Hypothalamus (tissue), 51 donors: ENCODE measurements at regions not wholly inside any gene's neighbourhood (a gene's known extent, or its start where the extent isn't known, plus 50 kb on each side); places are given as distances from the start of the nearest gene placed in this dataset.

Experiments
- DNase-seq, 51 donors: peaks; one replicate each; lab custom pipeline; 2025; lab: John Stamatoyannopoulos, UW

DNA sequence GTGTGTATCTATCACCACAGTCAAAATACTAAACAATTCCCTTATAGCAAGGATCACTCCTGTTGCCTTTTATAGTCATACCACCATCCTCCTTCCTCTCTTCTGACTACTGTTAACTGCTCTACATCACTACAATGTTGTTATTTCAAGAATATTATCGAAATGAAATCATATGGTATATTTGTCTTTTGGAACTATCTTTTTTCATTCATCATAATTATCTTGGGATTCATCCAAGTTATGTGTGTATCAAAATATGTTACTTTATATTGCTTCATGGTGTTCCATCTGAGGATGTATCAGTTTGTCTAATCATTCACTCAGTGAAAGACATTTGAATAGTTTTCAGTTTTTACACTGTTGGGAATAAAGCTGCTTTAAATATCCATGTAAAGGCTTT lies 1423.0 kb upstream of the PIK3C3 start:
- no peak for DNase-seq

DNA sequence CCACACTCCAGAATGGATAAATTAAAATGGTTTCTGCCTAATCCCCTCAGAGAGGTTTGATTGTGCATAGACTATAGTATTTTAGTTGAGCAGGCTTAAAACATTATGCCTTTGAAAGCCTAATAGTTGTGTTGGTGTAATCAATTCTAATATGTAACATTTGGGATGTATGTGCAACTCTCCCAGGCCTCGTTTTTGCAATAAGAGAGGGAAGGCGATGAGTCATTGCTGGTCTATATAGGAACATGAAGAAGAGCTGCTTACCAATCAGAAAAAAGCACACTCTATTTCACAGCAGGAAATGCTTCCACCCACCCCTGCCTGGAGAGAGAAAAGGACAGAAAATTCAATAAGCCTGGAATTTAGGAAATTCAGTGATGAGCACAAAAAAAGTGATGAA lies 1424.0 kb upstream of the PIK3C3 start:
- no peak for DNase-seq

DNA sequence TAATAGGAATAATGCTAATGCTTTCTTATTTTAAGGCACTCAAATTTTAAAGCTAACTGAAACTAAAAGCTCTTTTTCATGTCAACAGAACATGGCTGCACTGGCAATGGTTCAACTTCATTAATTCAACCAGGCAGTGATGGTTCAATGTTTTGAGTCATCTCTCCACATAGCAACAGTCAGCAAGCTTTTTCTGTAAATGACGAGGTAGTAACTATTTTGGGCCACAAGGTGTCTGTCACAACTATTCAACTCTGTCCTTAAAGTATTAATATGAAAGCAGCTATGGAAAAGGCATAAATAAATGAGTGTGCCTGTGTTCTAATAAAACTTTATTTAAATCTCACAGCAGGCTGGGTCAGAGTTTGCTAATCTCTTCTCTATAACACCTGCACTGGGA lies 1425.6 kb upstream of the PIK3C3 start:
- DNase-seq, result no peak

DNA sequence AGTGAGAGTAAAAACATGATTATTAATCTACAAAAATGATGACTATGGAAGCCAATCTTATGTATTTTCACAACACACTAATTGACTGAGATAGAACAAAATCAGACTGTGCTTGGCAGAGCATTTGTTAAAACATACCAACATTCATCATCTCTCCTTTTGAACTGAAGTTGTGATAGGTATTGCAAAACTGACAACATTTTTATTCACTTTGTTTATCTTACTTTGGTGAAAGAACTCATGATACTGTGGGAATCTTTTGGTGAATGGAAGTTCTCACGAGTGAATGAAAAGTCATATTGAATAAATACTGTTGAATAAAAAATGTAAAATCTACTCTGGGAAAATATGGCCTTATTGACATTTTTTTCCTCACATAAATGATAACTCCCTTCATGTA lies 1430.2 kb upstream of the PIK3C3 start:
- no peak for DNase-seq

DNA sequence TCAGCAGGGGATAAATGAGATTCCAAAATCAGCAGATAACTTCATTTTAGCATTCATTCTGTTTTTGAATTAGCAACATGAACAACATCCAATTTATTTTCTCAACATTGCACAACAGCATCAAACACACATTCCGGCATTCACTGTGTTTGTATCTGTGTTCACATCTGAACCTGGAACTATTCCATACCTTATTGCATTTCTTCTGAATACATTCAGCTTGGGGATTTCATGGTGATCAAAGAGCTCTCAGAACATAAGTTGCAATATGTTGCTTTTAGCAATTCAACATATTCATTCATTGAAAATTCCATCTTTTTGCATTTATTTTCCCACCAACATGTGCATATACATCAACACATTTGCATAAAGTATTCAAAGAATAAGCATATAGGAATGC lies 1431.7 kb upstream of the PIK3C3 start:
- no peak for DNase-seq

DNA sequence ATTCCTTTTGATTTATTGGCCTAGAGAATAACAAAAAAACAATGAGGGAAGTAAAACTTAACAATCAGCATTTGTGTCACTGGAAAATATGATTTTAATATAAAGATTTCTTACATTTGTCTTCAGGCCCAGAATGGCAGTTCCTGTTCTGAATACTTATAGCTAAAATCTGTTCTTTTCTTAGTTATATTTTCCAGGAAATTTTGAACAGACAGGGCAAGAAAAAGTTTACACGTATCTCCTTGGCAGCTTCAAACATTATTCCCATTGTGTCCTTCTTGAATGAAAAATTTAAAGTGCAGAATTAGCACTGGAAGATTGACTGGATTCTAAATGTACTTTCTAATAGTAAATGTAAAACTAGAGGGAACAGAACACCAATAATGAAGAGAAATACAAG lies 1454.0 kb upstream of the PIK3C3 start:
- DNase-seq, result no peak

DNA sequence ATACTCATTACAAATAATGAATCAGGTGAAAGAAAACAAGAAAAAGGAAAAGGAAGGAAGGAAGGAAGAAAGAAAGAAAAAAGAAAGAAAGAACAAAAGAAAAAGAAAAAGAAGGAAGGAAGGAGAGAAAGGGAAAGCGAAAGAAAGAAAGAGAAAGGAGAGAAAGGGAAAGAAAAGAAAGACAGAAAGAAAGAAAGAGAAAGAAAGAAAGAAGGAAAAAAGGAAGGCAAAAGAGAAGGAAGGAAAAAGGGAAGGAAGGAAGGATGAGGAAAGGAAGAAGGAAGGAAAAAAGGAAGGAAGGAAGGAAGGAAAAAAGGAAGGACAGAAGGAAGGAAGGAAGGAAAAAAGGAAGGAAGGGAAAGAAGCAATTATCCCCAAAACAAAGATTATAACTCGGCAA lies 1460.4 kb upstream of the PIK3C3 start:
- no peak for DNase-seq

DNA sequence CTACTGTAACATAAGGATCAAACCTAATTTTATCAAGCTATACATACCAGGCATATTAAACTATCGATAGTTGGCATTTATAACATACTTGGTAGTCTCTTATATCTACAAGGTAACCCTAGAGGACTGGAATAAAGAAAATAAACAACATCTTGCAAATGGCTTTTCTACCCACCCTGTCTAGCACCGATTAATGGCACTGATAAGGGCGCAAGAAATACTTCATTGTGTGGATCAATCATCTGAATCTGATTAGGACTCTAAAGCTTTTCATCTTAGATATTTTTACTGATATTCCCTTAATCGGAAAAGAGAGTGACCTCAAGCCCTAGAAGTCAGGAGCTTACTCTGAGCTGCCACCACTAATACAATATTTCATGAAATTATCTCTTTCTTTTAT lies 1461.7 kb upstream of the PIK3C3 start:
- DNase-seq, result no peak

DNA sequence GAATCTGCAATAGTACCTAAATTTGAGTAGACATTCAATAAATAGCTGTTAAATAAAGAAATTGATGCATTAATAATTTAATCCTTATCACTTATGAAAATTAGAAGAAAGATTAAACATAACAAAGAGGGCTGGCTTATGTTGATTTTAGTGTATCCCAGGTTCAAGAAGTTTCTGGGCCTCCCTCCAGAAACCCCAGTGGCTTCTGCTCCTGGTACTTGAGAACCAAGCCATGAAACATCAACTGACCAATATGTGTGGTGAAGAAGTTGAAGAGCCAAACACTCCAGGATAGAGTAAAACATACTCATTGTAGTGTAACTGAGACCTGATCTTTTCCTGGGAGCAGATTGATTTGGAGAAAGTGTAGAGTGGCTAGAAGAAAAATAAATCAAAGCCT lies 1465.7 kb upstream of the PIK3C3 start:
- DNase-seq, result no peak

DNA sequence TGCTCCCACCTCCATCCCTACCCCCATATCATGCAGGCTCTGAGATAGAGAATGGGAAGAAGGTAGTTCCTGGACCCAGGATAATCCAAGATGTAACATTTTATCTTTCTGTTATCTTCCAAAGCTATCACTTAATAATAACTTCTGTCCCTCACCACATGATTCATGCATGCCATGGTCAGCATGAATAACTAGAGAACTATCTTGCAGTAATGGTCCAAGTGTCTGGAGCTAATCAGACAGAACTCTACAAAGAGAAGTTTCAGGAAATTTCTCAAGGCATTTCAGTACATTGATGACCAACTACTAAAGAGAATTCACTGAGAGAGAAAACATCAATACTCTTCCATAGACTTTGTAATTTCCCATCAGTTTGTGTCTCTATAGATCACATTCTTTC lies 1469.7 kb upstream of the PIK3C3 start:
- no peak for DNase-seq

DNA sequence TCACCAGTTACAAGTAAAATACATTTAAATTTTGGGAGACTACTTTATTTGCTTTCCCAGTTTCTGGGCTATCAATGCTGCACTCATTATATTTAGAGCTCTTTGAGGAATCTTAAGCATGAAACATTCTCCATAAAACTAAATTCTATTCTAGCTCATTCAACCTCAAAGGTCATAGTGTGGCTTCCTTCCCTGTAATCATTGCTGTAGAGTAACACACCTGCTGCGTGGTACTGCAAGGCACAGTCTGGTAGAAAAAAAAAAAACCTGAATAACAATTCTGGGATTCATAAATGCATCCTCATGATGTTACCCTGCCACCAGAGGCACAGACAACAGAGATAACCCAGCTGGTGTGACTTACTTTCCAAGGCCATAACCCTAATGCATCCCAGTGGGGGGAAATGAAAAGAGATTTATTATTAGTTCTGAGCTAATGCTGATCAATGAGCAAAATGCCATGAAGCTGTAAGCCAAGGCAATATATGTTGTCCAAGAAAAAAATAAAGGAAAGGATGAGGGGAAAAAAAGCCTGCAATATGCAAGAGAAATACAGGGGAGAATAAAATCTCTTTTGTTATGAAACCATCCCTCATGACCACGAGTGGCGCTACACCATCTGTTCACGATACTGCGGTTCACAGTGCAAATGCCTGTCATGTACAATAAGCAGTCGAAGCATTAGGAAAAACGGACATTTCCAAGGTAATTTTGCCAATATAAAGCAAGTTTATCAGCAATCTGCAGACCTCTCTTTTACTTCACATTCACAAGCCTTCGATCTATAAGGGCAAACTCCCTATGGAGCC lies 1481.6 kb upstream of the PIK3C3 start:
- no peak for DNase-seq

DNA sequence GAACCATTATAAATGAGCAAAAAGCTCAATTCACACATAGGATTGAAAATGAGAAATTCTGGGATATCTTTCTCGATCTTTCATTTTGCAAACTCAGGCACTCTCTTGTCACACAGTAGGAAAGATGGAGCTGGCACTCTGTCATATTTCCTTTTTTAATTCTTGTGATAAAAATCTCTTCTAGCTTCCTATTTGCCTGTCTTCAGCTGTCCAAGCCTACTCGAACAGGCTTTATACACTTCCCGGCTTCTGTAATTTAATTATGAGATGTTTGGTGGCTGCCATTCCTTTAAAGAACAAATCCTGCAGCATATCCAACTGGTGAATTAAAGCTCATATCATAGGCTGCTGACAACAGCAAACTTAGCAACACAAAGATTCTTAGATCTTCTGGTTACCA lies 1484.3 kb upstream of the PIK3C3 start:
- DNase-seq, result no peak

DNA sequence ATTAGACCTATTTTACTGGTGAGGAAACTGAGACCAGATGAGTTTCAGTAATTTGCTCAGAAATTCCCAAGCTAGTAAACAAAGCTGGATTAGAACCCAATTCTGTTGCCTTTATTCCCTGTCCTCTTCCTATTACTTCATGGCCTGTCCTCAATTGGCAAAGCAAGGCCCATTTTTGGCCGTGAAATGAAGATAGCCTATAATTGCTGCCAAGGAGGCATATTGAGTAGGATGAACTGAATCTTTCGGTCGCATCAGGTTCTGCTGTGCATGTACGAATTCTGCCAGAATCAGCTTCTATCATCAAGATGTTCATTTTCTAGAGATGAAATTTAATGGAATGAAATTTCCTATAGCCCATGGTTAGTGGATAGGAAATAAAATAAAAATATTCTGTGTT lies 1485.2 kb upstream of the PIK3C3 start:
- no peak for DNase-seq

DNA sequence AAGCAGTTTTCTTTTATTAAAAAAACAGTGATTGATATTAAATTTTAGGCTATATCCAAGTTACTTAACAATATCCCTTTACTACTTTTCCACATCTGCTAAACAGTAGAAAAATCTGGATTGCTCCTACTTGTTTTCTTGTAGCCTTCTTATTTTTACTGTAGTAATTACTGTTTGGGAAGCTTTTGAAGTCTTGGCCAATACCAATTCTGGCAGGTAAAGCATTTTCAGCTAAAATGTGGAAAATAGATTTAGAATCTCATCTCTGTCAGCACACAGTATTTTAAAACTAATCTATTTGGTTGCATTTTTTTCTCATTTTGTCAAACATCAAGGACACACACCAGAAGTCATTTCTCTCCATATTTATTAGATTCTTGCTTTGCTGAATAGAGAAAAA lies 1485.7 kb upstream of the PIK3C3 start:
- DNase-seq, result no peak

DNA sequence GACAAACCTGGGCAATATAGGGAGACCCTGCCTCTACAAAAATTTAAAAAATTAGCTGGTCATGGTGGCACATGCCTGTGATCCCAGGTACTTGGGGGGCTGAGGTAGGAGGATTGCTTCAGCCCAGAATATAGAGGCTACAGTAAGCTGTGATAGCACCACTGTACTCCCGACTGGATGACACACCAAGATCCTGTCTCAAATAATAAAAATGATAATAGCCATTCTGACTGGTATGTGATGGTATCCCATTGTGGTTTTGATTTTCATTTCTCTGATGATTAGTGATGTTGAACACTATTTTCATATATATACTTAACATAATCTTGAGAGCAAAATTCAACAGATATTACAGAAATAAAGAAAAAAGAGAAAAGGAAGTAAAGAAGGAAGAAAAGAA lies 1491.0 kb upstream of the PIK3C3 start:
- DNase-seq, result no peak

DNA sequence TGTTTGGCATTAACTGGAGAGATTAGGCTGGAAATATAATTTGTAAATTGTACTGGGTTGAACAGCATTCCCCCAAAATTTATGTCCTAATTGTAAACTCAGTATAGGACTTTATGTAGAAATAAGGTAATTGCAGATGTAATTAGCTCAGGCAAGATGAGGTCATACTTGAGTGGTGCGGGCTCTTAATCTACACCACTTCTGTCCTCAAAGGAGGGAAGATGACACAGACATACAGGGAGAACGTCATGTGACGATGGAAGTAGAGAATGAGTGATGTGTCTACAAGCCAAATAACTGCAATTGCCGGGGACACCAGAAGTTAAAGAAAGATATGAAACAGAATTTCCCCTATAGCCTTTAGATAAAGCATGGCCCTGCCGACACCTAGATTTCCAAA lies 1501.1 kb upstream of the PIK3C3 start:
- DNase-seq, result no peak

DNA sequence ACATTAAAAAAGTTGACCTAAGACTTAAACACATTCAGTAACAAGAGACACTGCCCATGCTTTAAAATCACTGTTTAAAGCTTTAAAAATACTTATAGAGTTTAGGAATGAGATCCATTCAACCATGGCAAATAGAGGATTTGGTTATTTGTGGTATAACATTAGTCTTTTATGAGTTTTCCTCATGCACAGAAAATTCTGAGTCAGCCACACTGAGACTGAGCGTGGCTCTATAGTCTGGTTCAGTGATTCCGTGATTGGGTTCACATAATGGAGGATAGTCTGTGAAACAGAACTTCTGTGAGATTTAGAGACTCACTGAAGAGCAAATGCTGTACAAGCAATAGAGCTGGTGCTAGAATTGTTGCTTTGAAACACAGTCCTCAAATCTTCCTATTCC lies 1502.4 kb upstream of the PIK3C3 start:
- no peak for DNase-seq

DNA sequence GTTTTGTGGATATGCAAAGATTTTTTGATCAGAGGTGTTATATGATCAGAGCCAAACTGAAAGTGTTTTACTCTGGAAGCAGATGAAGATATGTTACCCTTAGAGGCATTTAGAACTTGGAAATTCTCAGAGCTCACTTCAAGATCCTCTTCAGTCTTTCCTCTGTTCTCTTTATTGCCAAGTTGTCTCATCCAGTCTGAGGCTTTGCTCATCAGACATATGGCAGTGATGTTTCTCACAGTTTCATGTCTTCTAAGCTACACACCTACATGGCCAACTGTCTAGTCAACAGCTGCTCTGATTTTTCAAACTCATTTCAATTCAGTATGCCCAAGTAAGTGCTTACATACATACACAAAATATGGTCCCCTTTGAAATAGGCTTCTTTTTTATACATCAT lies 1504.3 kb upstream of the PIK3C3 start:
- peak in 1 of 51 donors; percentile 2 for DNase-seq

DNA sequence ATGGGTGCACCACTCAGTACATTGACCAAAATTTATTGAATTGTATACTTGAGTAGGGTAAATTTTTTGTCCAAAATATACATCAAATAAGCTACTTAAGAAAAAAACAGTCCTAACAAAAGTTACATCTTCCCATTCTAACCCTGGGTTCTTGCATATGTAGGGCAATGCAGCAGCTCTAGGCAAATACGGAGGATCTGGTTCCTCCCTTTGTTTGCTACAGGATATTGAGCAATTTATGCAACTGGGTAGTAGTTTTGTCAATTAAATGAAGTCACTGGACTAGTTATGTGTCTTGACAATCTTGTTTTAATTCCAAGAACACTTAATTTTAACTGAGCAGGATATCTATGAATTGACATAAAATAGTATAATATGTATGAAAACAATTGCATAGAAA lies 1507.2 kb upstream of the PIK3C3 start:
- no peak for DNase-seq

DNA sequence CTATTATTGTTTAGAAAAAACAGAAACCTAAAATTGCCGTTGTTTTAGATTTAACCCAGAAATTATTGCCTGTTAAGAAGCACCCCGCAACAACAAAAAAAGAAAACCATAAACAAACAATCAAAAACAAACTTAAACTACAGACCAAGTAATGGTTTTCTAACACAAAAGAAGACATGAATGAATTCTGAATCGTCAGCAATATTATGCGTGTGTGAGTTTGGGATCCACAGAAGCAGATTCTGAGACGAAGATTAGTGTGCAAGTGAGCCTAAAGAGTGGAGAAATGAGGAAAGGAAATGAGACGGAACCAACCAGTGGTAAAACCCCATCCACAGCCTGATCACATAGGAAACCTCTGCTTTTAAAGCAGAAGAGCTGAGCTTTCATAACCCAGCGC lies 1514.9 kb upstream of the PIK3C3 start:
- DNase-seq, result no peak

DNA sequence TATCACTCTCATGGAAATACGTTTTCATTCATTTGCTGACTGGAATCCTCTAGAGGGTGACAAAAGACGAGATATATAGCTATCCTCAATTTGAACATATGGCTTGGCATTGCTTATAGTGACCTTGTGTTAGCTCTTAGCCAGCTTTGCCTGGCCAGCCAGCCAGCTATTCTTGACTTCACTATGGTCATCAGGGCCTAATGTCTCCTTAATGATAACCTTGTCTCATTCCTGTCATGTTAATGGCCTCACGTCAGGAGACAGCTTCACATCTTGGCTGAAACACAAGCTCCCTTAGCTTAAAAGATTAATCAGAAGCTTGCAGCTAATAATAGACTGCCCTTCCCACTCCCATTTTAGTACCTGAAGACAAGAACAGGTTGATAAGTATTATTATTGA lies 1517.5 kb upstream of the PIK3C3 start:
- no peak for DNase-seq

DNA sequence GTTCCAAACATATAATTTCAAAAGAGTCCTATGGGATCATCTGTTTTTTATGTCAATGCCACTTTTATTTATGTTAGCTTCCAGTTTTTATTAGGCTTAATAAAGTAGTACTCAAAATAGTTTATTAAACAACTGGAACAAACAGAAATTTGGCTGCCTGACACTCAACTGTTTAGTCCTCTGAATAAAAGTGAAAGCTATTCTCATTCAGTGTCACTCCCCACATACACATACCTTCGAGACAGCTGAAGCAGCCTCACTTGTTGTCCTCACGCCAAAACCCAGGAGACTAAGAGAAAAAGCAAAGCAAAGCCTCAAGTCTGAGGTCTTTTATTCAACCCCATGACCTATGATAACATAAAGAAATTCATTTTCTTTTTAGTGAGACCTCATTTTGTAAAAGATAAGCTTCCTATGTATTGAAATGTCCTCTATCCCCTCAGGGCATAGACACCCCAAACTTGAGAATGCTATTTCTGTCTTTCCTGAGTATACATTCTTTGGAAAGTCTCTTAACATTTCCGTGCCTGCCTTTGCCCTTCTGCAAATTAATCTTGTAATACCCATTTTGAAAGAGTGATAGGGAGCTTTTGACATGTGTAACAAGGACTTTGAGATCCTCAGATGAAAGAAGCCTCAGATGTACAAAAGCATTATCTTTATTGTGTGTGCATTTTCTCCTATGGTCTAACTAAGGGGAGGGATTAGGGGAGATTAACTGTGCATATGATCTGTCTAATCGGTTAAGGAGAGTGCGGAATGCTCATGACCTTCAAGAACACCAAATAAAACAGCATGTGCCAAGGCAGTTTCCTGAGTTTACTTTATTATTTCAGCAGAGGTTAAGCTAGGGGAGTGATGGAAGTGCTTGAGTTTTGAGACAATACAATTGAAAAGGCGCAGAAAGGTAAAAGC lies 1523.7 kb upstream of the PIK3C3 start:
- no peak for DNase-seq
